ENCODE measurements at regions not wholly inside any gene's neighbourhood (a gene's known extent, or its start where the extent isn't known, plus 50 kb on each side); places are given as distances from the start of the nearest gene placed in this dataset.

GRCh38 chr10:115029452-115030375 lies 63.5 kb upstream of the ATRNL1 start:
- Histone ChIP-seq H3K4me3 (ENCODE audit: extremely low read depth in 1 of 4, insufficient read depth in 2 of 4, low read depth in 3 of 4, low read length in 4 of 4) (no peak overlapping the region), H3K23ac (ENCODE audit: insufficient read length) (no peak overlapping the region), H4K91ac (replicated peaks; ENCODE audit: insufficient read length, low read length) (no peak overlapping the region), H4K5ac (ENCODE audit: insufficient read length, low read depth, low read length) (no peak overlapping the region), H3K4me1 (replicated peaks in 1 of 4; ENCODE audit: control insufficient read depth in 3 of 4, insufficient read depth in 4 of 4, low read length in 3 of 4) (no peaks in the 10 kb centered on the region), H4K8ac (ENCODE audit: extremely low read depth, insufficient read depth, low read length) (no peak overlapping the region), H3K9ac (replicated peaks in 1 of 4; ENCODE audit: extremely low read depth in 1 of 4, low read depth in 3 of 4, low read length in 3 of 4) (no peak overlapping the region), H3K18ac (ENCODE audit: extremely low read depth, low read length) (no peak overlapping the region), H2BK20ac (ENCODE audit: low read length) (no peak overlapping the region), H3K36me3 (ENCODE audit: control insufficient read depth in 2 of 4, insufficient read depth in 4 of 4, low read length in 3 of 4) (no peaks in the 10 kb centered on the region), H3K14ac (ENCODE audit: insufficient read length) (no peak overlapping the region), H2AK5ac (ENCODE audit: low read depth, low read length) (no peak overlapping the region), H2BK15ac (ENCODE audit: low read length) (no peak overlapping the region), H2AFZ (ENCODE audit: low read length) (no peak overlapping the region), H2BK12ac (ENCODE audit: low read depth, low read length) (no peak overlapping the region), H3K4ac (replicated peaks; ENCODE audit: insufficient read length, low read depth, low read length) (no peak overlapping the region), H3K56ac (replicated peaks; ENCODE audit: insufficient read length, low read depth, low read length) (no peak overlapping the region), H2BK120ac (replicated peaks; ENCODE audit: low read depth, low read length) (no peak overlapping the region), H3K79me2 (ENCODE audit: control insufficient read depth in 1 of 2, insufficient read depth in 2 of 2, low read length in 2 of 2) (no peaks in the 10 kb centered on the region), H3K79me1 (ENCODE audit: low read depth, low read length) (no peaks in the 10 kb centered on the region), H3K9me3 (ENCODE audit: insufficient read depth in 2 of 2, low read depth in 1 of 2, low read length in 1 of 2) (no peaks in the 10 kb centered on the region), H3K4me2 (ENCODE audit: insufficient read depth in 1 of 2, low read depth in 2 of 2, low read length in 2 of 2) (no peak overlapping the region), H3K27ac (ENCODE audit: low read depth, low read length) (no peak overlapping the region), H3K27me3 (replicated peaks in 1 of 4; ENCODE audit: control insufficient read depth in 3 of 4, extremely low read depth in 1 of 4, insufficient read depth in 3 of 4, low read length in 3 of 4) (no peaks in the 10 kb centered on the region), H4K20me1 (replicated peaks in 1 of 2; ENCODE audit: control insufficient read depth in 1 of 2, insufficient read depth in 2 of 2, low read length in 2 of 2) (no peaks in the 10 kb centered on the region), H2BK5ac (ENCODE audit: low read depth, low read length) (no peak overlapping the region), H3K23me2 (ENCODE audit: low read depth, low read length) (no peaks in the 10 kb centered on the region)
- DNase-seq (ENCODE audit: low read depth in 1 of 2, low spot score in 2 of 2) = no peak
- TF ChIP-seq CBX5 (IDR thresholded peaks at IDR 0.05; ENCODE audit: low read depth, low read length) = no peak
- TF ChIP-seq, protein P1, sequence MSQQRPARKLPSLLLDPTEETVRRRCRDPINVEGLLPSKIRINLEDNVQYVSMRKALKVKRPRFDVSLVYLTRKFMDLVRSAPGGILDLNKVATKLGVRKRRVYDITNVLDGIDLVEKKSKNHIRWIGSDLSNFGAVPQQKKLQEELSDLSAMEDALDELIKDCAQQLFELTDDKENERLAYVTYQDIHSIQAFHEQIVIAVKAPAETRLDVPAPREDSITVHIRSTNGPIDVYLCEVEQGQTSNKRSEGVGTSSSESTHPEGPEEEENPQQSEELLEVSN (IDR thresholded peaks at IDR 0.05) = no peak
- TF ChIP-seq EZH2 (IDR thresholded peaks at IDR 0.05; ENCODE audit: low read depth, low read length, severe bottlenecking) = no peak
- no peak for TF ChIP-seq CBX8 (IDR thresholded peaks at IDR 0.05; ENCODE audit: borderline replicate concordance, low read depth, low read length)
- no peak for TF ChIP-seq TAF1 (IDR thresholded peaks at IDR 0.05; ENCODE audit: low read depth, low read length)
- TF ChIP-seq JUN (IDR thresholded peaks at IDR 0.05; ENCODE audit: low read depth, low read length) = no peak
- no peak for TF ChIP-seq POLR2AphosphoS5 (IDR thresholded peaks at IDR 0.05; ENCODE audit: low read depth, low read length)
- TF ChIP-seq, protein P2, sequence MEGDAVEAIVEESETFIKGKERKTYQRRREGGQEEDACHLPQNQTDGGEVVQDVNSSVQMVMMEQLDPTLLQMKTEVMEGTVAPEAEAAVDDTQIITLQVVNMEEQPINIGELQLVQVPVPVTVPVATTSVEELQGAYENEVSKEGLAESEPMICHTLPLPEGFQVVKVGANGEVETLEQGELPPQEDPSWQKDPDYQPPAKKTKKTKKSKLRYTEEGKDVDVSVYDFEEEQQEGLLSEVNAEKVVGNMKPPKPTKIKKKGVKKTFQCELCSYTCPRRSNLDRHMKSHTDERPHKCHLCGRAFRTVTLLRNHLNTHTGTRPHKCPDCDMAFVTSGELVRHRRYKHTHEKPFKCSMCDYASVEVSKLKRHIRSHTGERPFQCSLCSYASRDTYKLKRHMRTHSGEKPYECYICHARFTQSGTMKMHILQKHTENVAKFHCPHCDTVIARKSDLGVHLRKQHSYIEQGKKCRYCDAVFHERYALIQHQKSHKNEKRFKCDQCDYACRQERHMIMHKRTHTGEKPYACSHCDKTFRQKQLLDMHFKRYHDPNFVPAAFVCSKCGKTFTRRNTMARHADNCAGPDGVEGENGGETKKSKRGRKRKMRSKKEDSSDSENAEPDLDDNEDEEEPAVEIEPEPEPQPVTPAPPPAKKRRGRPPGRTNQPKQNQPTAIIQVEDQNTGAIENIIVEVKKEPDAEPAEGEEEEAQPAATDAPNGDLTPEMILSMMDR (IDR thresholded peaks at IDR 0.05; ENCODE audit: control extremely low read depth in 1 of 3, insufficient read depth in 1 of 3, low read depth in 1 of 3, low read length in 3 of 3) = no peak
- 92% methylated on average over 8 of the region's 8 CpGs; no CpG with 5 or more reads in 1 of the 2 experiments for WGBS, 2 experiments (ENCODE audit: extremely low coverage in 1 of 2, insufficient coverage in 1 of 2, insufficient read length in 1 of 2, insufficient replicate concordance in 2 of 2, low coverage in 1 of 2, low lambda C conversion rate in 2 of 2, missing lambda C conversion rate in 1 of 2)
- ChIA-PET POLR2A (ENCODE audit: partially characterized antibody) (interaction anchor here (0.6 kb wide), 1 partner anchor 16 kb away, joined by 3 read pairs; no protein-coding TSS in a partner anchor), CTCF (ENCODE audit: partially characterized antibody) (interaction anchor here (0.5 to 1.7 kb wide), 7 partner anchors 10 to 246 kb away, joined by 3 to 5 read pairs (median 3); no protein-coding TSS in a partner anchor)
- FAIRE-seq = no peak

Data from H1 (cell line).